ENCODE measurements at regions not wholly inside any gene's neighbourhood (a gene's known extent, or its start where the extent isn't known, plus 50 kb on each side); places are given as distances from the start of the nearest gene placed in this dataset.

- no peak for ATAC-seq
These were observed 74.0 kb upstream of the CST7 start for GRCh38 chr20:24875078-24875477.

GRCh38 chr20:24877652-24878051 is 71.4 kb upstream of the CST7 start:
- no peak for ATAC-seq

DNA sequence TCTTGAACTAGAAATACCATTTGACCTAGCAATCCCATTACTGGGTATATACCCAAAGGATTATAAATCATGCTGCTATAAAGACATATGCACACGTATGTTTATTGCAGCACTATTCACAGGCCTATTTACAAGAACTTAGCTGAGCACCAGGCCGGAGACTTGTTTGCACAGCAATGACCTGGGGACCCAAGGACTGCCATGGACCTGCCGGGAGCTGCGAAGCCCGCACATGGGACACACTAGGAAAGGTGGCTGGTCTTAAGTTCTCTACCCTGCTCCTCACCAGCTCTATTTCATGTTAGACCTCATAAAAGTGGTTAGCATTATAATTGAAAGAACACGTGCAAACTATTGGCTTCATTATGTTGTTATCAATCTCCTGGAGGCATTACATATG is 70.4 kb upstream of the CST7 start:
- no peak for ATAC-seq

- no peak for ATAC-seq
These were observed 69.2 kb upstream of the CST7 start for GRCh38 chr20:24879875-24880274.

GRCh38 chr20:24880356-24880755 is 68.7 kb upstream of the CST7 start:
- ATAC-seq = no peak

- ATAC-seq = no peak
These were observed 58.8 kb upstream of the CST7 start for GRCh38 chr20:24890286-24890685.

- no peak for ATAC-seq
These were observed 57.3 kb upstream of the CST7 start for GRCh38 chr20:24891546-24892393.

GRCh38 chr20:24892522-24892921 is 56.5 kb upstream of the CST7 start:
- no peak for ATAC-seq

GRCh38 chr20:24892931-24893330 is 56.1 kb upstream of the CST7 start:
- no peak for ATAC-seq

DNA sequence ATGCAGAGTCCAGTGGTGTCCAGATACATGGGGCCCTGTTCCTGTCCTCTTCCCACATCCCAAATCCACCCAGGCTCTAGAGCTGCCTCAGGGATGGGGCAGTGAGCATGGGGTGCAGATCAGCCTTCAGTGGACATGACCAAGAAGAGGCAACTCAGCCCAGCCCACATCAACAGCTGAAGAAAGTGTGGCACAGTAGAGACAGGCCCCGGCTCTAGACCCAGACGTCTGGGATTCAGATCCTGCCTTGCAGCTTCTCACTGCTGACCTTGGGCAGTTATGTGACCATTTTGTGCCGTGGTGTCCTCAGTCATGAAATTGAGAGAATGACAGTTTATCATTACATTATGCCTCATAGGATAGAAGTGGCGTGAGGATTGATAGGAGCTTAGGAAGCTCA is 54.6 kb upstream of the CST7 start:
- ATAC-seq = no peak

- ATAC-seq = no peak
These were observed 54.1 kb upstream of the CST7 start for GRCh38 chr20:24894967-24895366.

DNA sequence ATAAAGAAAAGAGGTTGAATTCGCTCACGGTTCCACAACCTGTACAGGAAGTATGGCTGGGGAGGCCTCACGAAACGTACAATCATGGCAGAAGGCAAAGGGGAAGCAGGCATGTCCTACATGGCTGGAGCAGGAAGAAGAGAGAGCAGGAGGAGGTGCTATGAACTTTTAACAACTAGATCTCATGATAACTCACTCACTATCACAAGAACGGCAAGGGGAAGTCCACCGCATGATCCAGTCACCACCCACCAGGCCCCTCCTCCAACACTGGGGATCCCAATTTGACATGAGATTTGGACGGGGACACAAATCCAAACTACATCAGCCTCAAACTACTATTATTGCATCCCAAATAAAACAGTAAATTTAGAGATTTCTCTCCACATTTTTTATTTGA is 53.6 kb upstream of the CST7 start:
- ATAC-seq = no peak

DNA sequence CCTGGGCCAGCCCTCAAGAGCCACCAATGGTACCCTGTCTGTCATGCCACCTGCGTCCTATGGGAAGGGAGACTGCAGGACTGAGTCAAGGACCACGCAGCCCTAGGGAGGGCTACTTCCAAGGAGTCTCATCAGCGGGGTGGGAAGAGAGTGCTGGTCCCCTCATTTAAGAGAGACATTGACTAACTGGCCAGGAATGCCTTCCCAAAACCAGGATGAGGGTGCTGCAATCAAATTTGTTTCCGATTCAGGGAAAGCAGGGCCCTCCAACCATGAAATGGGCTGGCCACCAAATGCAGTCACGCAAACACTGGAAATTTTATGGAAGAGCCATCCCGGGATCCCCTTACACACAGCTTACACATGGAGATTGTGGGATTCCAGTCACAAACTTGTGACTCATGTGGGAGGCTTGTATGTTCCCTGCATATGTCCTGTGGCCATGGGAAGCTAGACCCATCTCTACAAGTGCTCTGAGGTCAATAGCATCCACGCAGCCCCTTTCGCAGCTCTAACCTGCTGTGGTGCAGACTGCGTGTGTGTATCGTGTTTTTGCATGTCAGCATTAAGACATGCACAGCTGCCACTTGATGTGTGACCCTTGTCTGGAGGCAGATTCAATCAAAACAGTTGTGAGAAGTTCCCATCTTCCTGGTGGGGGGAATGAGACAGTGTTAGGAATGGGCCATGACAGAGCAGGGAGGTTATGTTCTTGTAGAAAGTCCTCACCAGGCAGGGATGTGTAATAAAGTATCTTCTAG is 53.0 kb upstream of the CST7 start:
- ATAC-seq = no peak

DNA sequence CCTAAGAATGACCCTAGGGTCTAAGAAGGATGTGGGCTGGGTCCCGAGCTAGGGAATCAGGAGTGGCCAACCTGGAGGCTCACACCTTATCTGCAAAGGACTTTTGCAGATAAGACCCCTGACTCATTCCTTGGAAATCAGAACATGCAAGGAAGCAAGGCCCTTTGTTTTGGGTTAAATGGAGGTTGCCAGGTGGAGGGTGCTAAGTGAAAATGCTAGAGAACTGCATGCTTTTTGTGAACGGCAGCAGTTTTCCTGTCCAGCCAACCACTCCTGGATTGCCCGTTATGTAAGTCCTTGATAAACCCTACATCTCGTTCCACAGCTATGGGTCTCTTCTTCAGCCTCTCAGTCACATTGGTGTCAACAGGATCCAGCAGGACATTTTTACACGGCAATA is 52.1 kb upstream of the CST7 start:
- no peak for ATAC-seq

DNA sequence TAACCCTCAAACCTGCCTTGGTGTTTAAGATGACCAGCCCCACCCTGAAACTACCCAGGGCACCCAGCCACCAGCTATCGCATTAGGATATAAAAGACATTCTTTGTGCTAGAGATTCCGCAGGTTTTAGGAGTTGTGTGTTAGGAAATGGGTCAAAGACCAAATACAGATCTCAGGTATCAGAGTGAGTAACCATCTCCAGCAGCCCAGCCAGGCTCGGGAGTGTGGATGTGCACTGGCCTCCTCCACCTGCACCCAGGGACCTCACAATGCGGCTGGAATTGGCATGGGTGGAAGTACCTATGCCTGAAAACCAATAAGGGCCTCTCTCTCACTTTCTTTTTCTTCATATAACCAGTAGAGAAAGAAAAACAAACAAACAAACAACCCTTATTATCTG is 51.1 kb upstream of the CST7 start:
- ATAC-seq = no peak

DNA sequence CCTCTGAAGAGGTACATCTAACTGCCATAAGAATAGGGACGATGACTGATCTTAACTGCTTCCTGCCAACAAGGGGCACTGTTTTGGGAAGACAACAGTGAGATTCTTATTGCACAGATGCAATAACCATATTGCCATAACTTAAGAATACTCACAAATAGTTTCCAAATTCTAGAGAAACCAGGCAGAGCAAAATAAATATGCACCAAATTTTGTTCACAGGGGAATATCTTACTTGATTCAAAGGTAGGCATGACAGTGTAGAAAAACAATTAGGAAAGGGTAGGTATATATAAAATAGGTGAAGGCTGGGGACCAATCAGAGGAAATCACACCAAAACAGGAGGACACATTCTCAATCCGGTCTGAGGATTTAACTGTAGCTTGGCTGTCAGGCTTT is 49.9 kb upstream of the CST7 start:
- no peak for ATAC-seq
